ENCODE measurements at regions not wholly inside any gene's neighbourhood (a gene's known extent, or its start where the extent isn't known, plus 50 kb on each side); places are given as distances from the start of the nearest gene placed in this dataset.

- DNase-seq: no peak
Observed at GRCh38 chr16:51450909-51451308, 299.8 kb upstream of the SALL1 start.

DNA sequence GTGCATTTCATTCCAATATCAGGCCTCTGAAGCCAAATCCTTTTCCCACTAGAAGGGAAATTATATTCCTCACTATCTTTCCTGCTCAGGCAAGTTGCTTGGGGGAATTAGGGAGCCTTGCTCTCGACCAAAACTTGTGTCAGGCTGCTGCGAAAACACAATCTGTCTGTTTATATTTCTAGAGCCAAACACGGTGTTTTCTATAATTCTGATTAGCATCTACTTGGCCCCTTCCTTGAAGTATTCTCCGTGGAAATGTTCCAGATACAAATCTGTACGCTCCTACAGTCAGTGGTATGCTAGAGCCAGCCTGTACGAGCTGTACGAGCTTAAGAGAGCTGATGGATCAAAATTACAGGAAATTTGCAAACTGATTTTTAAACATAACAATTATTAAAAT lies 299.3 kb upstream of the SALL1 start:
- DNase-seq: no peak

GRCh38 chr16:51449441-51449840 lies 298.4 kb upstream of the SALL1 start:
- DNase-seq: no peak

GRCh38 chr16:51445250-51445649 lies 294.2 kb upstream of the SALL1 start:
- no peak for DNase-seq

- DNase-seq: no peak
Observed at GRCh38 chr16:51443934-51444333, 292.9 kb upstream of the SALL1 start.

DNA sequence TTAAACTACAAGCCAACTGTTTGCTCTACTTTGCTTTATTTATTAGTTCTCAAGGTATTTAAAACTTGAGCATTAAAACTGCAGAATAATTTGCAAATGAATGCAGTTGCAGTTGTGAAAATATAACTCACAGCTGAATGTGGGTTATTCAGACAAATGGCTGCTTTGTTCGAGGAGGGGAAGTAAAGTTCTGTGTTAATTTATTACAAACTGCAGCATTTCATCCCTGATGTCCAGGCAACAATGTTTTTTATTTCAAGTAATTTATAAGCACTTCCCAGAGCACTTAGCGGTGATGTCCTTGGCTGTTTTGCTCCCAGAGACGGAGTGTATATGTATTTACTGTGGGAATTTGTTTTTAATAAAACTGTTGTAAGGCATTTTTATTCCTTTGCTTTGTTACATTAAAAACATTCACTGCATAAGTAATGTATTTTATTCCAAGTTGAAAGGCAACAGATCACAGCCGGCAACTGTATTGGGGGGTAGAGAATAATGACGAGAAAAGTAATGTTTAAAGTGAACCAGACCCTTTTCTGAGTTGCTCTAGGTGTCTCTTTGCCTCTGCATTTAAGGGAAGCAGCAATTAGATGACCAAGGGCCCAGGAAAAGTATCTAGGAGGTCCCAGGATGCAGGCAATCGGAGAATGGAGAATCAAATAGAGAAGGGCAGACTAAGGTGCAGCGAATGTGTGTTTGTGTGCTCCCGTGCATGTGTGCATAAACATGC lies 291.2 kb upstream of the SALL1 start:
- no peak for DNase-seq

GRCh38 chr16:51440131-51440889 lies 289.2 kb upstream of the SALL1 start:
- peak; percentile 66 for DNase-seq

GRCh38 chr16:51439271-51439670 lies 288.2 kb upstream of the SALL1 start:
- DNase-seq: no peak

- DNase-seq: no peak
Observed at GRCh38 chr16:51436742-51437141, 285.7 kb upstream of the SALL1 start.

DNA sequence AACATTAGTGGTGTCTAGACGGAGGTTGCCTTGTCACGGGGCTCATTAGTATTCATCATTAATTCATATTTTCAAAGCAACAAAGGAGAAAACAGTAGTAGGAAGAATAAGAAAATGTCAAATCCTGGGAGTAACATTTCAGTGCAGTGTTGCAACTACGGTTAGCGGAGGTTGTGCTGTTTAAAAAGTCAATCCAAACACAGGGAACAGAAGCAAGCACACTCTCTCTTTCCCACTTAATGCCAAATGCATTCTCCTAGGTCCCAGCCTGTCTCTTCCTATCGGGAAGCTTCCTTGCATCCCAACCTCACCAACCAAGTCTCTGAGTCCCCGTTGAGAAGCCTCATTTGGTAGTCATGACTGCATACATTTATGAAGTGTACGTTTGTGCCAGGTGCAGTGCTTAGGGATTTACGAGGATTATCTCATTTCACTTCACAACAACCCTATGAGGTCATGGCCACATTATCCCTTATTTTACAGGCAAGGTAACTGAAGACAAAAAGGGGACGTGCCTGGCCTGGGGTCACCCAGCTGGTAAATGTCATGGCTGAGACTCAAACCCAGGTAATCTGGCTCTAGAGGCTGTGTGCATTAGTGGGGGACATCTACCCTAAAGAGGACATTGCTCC lies 283.6 kb upstream of the SALL1 start:
- no peak for DNase-seq

DNA sequence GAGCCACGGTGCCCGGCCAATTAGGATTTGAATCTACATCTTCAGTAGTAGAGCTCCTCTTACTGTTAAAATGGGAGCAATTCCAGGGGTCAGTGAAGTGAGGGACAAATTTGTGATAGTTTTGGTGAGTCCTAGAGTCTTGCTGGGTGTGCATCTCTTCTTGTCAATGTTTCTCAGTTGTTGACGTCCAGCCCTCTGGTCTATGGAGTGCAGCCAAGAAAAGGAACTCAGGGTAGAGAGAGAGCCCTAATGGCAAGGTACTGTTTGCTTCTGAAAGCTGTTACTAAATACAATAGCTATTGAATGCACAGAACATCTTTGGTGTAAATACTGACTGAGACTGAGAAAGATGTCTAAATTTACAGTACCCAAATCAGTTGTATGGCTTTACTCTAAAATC lies 282.5 kb upstream of the SALL1 start:
- DNase-seq: peak; percentile 53

DNA sequence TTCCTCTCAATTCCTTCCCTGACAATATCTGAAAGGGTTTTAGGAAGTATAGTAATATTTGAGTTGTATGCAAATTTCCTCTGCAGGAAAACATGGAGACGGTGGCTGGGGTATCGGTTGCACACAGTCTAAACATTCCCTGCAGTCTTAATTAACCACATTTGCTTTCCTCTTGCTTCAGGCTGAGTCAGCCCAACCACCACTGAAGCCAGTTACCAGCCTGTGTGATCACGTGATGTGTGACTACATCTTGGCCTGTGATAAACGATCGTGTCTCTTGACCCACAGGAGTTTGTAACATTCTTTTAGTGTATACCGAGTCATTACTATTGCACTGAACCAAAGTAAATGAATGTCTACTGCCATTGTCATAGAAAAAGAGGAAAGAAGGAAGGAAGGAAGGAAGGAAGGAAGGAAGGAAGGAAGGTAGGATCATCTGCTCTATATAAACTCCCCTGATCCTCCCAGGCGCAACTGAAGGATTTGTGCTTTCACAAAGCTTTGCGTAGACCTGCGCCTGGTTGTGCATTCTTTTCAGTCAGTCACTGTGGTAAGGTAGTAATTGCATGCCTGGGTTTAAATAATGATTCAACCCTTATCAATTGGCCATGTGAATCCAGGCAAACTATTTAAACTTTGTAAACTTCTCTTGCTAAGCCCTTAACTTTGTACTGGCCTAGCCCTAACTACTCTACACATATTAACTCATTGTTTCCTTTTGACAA lies 280.6 kb upstream of the SALL1 start:
- peak; percentile 61 for DNase-seq

DNA sequence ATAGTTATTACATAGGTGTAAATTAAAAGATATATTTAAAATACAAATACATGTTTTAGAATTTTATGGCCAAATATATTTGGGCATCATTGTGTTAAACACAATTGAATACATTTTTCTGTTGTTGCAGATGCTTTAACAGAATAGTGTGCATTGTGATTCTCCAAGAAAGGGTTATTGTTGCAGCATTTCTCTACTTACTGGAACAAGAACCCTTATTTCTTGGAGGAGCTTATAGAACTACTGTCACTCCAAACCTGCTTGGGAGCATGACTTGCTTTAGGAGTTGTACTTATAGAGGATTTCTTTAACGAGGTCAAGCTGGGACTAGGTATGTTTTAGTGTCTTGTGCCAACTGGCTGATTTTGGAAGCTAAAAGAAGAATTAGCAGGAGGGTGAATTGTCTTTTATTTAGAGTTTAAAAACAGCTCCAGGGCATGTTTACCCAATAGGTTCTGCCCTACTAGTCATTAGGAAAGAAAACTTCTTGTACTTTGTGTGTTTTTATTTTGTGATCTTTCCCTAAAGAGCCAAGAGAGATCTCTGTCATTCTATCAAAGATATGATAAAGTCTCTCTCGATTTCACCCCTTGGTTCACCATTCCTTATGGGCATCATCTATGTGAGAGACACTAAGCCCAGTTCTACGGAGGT lies 279.8 kb upstream of the SALL1 start:
- no peak for DNase-seq

GRCh38 chr16:51429041-51429440 lies 278.0 kb upstream of the SALL1 start:
- no peak for DNase-seq

DNA sequence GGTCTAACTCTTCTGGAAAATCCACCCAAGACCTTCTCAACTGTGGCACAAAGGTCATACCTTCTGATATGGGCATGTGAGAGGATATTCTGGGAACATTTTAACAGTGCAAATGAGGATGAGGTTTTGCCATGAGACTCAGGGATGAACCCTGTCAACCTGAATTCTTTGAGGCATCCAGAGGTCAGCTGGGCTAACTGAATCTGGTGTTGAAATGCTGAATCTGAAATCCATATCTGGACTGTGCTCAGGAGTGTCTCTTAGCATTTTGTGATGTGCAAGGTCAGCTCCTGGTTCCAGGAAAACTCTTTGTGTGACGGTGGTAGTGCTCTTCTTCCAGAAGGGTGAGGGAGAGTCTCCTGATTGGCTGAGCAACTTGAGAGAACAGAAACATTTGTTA lies 276.0 kb upstream of the SALL1 start:
- no peak for DNase-seq

GRCh38 chr16:51426276-51426675 lies 275.2 kb upstream of the SALL1 start:
- no peak for DNase-seq

DNA sequence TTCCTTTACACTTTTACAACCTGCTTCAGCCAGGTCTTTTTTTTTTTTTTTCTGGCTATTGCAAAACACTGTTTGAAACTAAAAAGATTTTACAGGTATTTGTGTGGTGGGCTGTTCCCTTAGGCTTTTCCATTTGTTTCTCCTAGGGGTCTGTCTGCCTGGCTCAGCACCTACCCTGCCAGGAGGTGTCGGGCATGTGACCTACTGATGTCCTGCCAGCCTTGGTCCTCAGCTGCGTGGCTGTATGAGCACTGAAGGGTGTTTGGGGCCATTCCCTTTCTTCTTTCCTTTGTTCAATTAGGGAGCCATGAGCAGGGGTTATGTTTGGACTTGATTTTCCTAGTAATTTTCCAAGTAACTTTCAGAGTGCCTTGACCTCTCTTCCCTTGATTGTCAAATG lies 269.2 kb upstream of the SALL1 start:
- no peak for DNase-seq

DNA sequence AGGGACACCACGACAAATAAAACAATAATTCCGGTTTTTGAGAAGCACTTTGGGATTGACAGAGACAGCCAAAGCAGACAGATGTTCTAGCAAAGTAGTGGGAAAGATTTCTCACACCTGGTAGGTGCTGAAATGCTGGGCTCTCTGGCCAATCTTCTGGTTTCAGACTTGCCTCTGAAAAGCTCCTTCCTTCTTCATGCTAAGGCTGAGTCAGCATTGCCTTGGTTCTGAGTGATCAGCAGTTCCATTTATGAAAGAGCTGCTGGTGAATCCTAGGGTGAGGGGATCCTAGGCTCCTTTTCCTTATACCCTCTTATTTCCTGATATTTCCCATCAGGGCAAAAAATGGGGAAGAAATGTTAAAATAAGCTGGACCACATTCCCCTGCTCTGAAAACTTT lies 268.7 kb upstream of the SALL1 start:
- DNase-seq: peak; percentile 73

GRCh38 chr16:51418258-51418657 lies 267.2 kb upstream of the SALL1 start:
- no peak for DNase-seq

DNA sequence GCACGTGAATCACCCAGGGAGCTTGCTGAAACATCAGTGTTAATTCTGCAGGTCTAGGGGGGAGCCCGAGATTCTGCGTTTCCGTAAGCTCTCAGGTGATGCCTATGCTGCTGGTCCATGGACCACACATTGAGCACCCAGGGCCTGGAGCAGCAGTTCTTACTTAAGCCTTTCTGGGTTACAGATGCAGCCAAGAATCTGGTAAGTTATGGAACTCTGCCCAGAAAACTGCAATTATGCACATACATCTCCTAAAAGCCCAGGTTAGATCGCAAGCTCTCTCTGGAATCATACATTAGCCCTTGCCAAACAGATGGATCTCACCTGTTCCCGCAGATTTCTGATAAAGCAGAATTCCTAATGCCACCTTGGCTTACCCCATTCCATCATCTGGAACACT lies 265.9 kb upstream of the SALL1 start:
- DNase-seq: peak; percentile 33

GRCh38 chr16:51410125-51410524 lies 259.1 kb upstream of the SALL1 start:
- DNase-seq: no peak

DNA sequence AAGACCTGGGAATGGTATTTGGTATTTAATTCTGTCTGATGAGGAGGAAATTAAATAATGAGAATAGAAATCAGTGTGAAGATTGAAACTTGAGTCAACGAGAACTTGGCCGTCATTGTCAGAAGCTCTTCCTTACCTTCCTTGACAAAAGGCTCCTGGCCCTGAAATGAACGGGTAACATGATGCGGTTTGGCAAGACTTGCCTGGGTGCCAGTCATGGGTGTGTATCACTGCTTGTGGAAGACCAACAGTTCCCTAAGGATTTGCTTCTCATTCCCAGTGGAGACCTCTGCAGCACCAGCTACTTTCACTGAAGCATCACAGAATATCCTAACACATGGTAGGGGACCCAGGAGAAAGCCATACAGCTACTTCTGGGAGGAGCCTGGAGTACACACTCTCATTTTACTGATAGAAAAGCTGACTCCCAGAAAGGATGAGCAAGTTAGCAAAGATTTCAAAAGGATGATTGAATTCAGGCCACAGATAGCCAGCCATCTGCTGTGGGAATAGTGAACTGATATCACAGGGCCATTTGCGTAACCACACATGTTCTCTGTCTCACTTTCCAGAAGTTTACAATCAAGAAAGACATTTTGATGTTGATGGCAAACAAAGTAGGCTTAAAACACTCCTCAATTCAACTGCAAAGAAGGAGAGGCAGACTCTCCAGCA lies 258.1 kb upstream of the SALL1 start:
- DNase-seq: no peak
